Activated B cell treated with CpG ODN at 0.5 μM for 24 hours (primary cell): ENCODE measurements at regions not wholly inside any gene's neighbourhood (a gene's known extent, or its start where the extent isn't known, plus 50 kb on each side); places are given as distances from the start of the nearest gene placed in this dataset.
"Not testable (repeated sequence)": the region's sequence is repeated elsewhere in the genome, so short reads cannot be mapped to it uniquely, and the experiment has no call there.

Experiments used
- ATAC-seq: fragments of 200-7000 bp; cut with Tn5 transposase; one replicate; pipeline ENCODE4 v1.10.0; 2021; ENCODE audit warnings: low read depth, mild to moderate bottlenecking, moderate library complexity
- CTCF ChIA-PET: fragments of 350-600 bp; sonication (Branson Sonifier 250); formaldehyde crosslinking; loops from one replicate; lab custom pipeline; 2021; ENCODE audit warnings: antibody characterized with exemption; lab: Charles Lee
- POLR2A ChIA-PET: fragments of 350-600 bp; sonication (Branson Sonifier 250); formaldehyde crosslinking; loops from one replicate; lab custom pipeline; 2021; ENCODE audit warnings: antibody characterized with exemption; lab: Charles Lee
- DNase-seq: peaks from one replicate; pipeline ENCODE4 v3.0.0; 2022
- H3K27ac Mint-ChIP-seq: one replicate; pipeline ENCODE4 v1.8.0; 2020; ENCODE audit warnings: mixed read lengths
- H3K27me3 Mint-ChIP-seq: one replicate; pipeline ENCODE4 v1.8.0; 2021; ENCODE audit warnings: mixed read lengths
- H3K36me3 Mint-ChIP-seq: one replicate; pipeline ENCODE4 v1.8.0; 2021; ENCODE audit warnings: low read depth, mixed read lengths
- H3K4me1 Mint-ChIP-seq: one replicate; pipeline ENCODE4 v1.8.0; 2021; ENCODE audit warnings: mixed read lengths
- H3K4me3 Mint-ChIP-seq: one replicate; pipeline ENCODE4 v1.8.0; 2020; ENCODE audit warnings: mild to moderate bottlenecking, mixed read lengths
- H3K9me3 Mint-ChIP-seq: one replicate; pipeline ENCODE4 v1.8.0; 2020; ENCODE audit warnings: mixed read lengths
- intact Hi-C: fragments of 100-400 bp; cut with micrococcal nuclease; formaldehyde crosslinking; loops from one replicate; pipeline ENCODE4 v1.15.1; 2024
- TF ChIP-seq, protein P1 (sequence below): fragments of 200-600 bp; IDR thresholded peaks from one replicate; pipeline ENCODE4 v1.8.0; 2022; ENCODE audit warnings: antibody characterized with exemption, mild to moderate bottlenecking

DNA sequence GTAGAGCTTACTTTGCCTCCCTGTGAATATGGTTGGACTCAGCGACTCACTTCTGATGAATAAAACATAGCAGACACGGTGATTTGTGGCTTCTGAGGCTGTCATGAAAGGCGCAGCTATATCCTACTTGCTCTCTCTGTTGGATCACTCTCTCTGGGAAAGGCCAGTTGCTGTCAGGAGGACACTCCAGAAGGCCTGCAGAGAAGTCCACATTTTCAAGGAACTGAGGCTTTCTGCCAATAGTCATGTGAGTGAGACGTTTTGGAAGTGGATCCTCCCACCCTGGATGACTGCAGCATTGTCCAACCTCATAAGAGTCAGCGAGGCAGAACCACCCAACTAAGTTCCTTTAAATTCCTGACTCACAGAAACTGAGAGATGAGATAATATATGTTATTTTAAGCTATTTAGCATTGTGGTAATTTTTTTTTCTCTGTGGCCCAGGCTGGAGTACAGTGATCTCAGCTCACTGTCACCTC lies 156.0 kb upstream of the MAST4 start:
- Mint-ChIP-seq H3K9me3 (no peaks in the 10 kb centered on the region), H3K27me3 (no peaks in the 10 kb centered on the region), H3K36me3 (no peaks in the 10 kb centered on the region), H3K27ac (no peak overlapping the region), H3K4me3 (no peak overlapping the region), H3K4me1 (peaks cover 3% of the 10 kb centered on the region)
- intact Hi-C loops, result no loop called here
- ChIA-PET POLR2A (no interaction called here), CTCF (no interaction called here)
- DNase-seq, result no peak
- peak; percentile 47 for ATAC-seq
- TF ChIP-seq, protein P1, sequence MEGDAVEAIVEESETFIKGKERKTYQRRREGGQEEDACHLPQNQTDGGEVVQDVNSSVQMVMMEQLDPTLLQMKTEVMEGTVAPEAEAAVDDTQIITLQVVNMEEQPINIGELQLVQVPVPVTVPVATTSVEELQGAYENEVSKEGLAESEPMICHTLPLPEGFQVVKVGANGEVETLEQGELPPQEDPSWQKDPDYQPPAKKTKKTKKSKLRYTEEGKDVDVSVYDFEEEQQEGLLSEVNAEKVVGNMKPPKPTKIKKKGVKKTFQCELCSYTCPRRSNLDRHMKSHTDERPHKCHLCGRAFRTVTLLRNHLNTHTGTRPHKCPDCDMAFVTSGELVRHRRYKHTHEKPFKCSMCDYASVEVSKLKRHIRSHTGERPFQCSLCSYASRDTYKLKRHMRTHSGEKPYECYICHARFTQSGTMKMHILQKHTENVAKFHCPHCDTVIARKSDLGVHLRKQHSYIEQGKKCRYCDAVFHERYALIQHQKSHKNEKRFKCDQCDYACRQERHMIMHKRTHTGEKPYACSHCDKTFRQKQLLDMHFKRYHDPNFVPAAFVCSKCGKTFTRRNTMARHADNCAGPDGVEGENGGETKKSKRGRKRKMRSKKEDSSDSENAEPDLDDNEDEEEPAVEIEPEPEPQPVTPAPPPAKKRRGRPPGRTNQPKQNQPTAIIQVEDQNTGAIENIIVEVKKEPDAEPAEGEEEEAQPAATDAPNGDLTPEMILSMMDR, result no peak

DNA sequence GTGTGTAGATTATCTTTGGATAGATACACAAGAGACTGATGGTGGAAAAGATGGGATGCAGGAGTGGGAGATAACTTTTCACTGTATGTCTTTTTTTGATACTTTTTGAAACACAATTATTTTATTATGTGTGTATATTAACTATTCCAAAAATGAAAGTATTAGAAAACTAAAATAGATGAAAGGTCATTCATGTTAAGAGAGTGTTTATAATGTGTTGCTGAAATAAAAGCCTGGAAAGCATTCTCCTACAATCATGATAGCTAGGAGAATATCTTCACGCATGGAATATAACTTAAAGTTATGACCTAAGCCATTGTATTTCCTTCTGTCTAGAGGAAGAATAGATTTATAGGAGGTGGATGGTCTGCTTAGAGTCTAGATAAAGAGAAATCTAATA lies 154.8 kb upstream of the MAST4 start:
- POLR2A ChIA-PET, result no interaction called here
- H3K27ac Mint-ChIP-seq, result no peak overlapping the region
- intact Hi-C loops, result no loop called here

DNA sequence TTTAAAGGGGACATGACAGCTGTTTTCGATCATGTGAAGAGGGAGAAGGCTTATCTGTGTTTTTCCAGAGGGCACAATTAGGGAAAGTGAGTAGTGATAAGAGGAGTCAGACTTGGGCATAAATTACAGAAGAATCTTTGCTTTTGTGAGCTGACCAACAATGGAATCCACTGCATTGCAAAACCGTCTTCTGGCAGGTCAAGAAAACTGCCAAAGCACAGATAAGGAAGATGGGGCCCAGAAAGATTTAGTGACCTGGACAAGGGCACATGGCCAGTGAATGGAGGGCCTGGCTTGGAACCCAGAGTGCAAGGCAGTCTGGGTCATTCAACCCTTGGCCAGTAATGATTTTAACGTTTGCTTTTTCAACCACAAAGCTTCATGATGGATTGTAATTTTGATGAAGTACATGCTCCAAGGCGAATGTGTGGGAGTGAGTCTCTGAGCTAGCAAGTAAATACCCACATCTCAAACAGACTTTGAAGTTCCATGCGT lies 153.2 kb upstream of the MAST4 start:
- DNase-seq, result no peak
- ChIA-PET CTCF (no interaction called here), POLR2A (no interaction called here)
- no peak for ATAC-seq
- intact Hi-C loops, result no loop called here
- Mint-ChIP-seq H3K9me3 (peaks cover 9% of the 10 kb centered on the region), H3K36me3 (no peaks in the 10 kb centered on the region), H3K4me3 (no peak overlapping the region), H3K27ac (no peak overlapping the region), H3K4me1 (peaks cover 3% of the 10 kb centered on the region), H3K27me3 (no peaks in the 10 kb centered on the region)
- TF ChIP-seq, protein P1, result no peak

More for the DNA sequence above, 154.8 kb upstream of the MAST4 start:
- Mint-ChIP-seq H3K4me3 (no peak overlapping the region), H3K9me3 (no peaks in the 10 kb centered on the region), H3K4me1 (peaks cover 3% of the 10 kb centered on the region), H3K36me3 (no peaks in the 10 kb centered on the region), H3K27me3 (no peaks in the 10 kb centered on the region)
- CTCF ChIA-PET, result no interaction called here
- TF ChIP-seq, protein P1, result no peak
- ATAC-seq, result no peak
- no peak for DNase-seq

DNA sequence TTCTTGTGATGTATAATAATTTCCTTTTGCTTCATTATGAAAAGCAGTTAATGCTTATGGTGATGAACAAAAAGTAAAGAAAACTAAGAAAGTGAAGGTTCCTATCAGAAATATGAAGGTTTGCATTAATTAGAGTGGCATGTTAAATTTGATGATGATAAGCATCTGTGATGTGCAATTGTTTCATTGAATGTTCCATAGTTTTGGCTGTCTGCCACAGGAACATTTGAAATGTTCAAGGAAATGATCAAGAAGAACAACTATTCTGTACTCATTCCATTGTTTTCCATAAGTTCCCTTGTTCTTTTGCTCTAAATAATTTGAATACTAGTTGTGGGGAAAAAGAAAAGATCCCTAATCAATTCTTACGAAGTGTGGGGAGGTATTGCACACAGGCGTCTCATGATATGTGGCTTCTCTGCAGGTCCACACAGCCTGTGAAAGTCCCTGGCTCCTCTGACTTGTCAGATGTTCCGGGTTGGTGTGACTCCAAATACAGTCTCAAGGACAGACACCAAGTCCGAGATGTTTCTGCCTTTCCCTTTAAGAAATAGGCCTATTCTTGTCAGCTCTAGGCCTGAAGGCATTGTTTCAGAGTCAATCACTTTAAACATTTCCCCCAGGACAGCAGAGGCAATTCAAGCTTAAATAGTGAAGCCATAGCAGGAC lies 152.6 kb upstream of the MAST4 start:
- ChIA-PET POLR2A (no interaction called here), CTCF (no interaction called here)
- ATAC-seq (no peak), DNase-seq (no peak)
- no peaks in the 10 kb centered on the region for H3K27me3 Mint-ChIP-seq
- TF ChIP-seq, protein P1, result no peak
- H3K27ac Mint-ChIP-seq, result no peak overlapping the region
- intact Hi-C loops, result no loop called here
- H3K4me1 Mint-ChIP-seq, result peaks cover 3% of the 10 kb centered on the region
- H3K4me3 Mint-ChIP-seq, result no peak overlapping the region
- no peaks in the 10 kb centered on the region for H3K36me3 Mint-ChIP-seq
- H3K9me3 Mint-ChIP-seq, result peaks cover 11% of the 10 kb centered on the region

DNA sequence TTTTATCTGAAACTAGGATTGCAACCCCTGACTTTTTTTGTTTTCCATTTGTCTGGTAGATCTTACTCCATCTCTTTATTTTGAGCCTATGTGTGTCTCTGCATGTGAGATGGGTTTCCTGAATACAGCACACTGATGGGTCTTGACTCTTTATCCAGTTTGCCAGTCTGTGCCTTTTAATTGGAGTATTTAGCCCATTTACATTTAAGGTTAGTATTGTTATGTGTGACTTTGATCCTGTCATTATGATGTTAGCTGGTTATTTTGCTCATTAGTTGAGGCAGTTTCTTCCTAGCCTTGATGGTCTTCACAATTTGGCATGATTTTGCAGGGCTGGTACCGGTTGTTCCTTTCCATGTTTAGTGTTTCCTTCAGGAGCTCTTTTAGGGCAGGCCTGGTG lies 148.1 kb upstream of the MAST4 start:
- H3K9me3 Mint-ChIP-seq, result peaks cover 11% of the 10 kb centered on the region
- H3K36me3 Mint-ChIP-seq, H3K4me1 Mint-ChIP-seq, H3K4me3 Mint-ChIP-seq, H3K27ac Mint-ChIP-seq, CTCF ChIA-PET, H3K27me3 Mint-ChIP-seq, intact Hi-C loops, ATAC-seq, DNase-seq, POLR2A ChIA-PET: not testable (repeated sequence)
